ENCODE measurements at regions not wholly inside any gene's neighbourhood (a gene's known extent, or its start where the extent isn't known, plus 50 kb on each side); places are given as distances from the start of the nearest gene placed in this dataset.

DNA sequence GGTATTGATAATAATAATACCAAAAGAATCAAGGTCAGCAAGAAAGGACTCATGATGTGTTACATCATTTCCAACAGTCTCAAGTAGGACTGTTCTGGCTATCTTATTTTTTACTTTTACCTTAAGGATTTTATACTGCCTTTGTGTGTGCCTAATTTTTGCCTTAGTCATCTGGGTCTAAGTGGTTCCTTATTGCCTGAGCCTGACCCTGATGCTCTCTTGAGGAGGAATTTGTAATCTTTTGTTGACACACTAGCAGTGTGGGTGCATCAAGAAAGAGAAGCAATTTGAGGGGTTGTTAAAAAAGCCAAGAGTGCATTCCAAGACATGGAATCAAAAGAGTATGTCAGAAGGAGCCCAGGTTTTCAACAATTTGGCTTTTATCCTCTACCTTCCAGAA lies 59.3 kb downstream of the TMEM100 start:
- TF ChIP-seq CTCF (IDR thresholded peaks at IDR 0.05) (no peak), POLR2A (IDR thresholded peaks at IDR 0.05) (no peak)

Data from lower leg skin (tissue), 3 donors.